HG03175 (cell line): ENCODE measurements at regions not wholly inside any gene's neighbourhood (a gene's known extent, or its start where the extent isn't known, plus 50 kb on each side); places are given as distances from the start of the nearest gene placed in this dataset.
"Not testable (repeated sequence)": the region's sequence is repeated elsewhere in the genome, so short reads cannot be mapped to it uniquely, and the experiment has no call there.

ENCODE experiments used
- ATAC-seq: cut with Tn5 transposase; IDR thresholded peaks from one replicate; pipeline ENCODE4 v1.9.1; 2021; ENCODE audit warnings: mild to moderate bottlenecking, moderate library complexity; ENCODE audit not compliant: unreplicated experiment

- no peak for ATAC-seq
Measured at GRCh38 chr13:109344552-109345157, 441.7 kb downstream of the IRS2 start.

DNA sequence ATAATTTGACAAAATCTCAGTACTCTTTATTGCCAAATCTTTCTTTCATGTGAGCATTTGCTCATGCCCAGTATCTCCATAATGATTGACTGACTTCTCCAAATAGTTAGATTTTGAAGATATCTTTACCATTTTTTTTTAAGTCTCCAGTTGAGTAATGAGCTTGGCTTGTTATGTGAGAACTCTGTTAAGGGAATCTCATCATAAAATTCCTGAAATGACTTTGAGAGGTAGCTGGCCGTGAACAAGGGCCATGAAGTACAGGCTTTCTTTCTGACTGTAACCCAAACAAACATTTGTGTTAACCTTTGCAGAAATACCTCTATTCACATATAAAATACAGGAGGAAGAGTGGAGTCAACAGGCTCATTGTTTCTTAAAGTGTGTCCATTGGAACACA is 449.7 kb downstream of the IRS2 start:
- ATAC-seq = no peak

GRCh38 chr13:109333893-109334651 is 452.3 kb downstream of the IRS2 start:
- ATAC-seq = no peak

DNA sequence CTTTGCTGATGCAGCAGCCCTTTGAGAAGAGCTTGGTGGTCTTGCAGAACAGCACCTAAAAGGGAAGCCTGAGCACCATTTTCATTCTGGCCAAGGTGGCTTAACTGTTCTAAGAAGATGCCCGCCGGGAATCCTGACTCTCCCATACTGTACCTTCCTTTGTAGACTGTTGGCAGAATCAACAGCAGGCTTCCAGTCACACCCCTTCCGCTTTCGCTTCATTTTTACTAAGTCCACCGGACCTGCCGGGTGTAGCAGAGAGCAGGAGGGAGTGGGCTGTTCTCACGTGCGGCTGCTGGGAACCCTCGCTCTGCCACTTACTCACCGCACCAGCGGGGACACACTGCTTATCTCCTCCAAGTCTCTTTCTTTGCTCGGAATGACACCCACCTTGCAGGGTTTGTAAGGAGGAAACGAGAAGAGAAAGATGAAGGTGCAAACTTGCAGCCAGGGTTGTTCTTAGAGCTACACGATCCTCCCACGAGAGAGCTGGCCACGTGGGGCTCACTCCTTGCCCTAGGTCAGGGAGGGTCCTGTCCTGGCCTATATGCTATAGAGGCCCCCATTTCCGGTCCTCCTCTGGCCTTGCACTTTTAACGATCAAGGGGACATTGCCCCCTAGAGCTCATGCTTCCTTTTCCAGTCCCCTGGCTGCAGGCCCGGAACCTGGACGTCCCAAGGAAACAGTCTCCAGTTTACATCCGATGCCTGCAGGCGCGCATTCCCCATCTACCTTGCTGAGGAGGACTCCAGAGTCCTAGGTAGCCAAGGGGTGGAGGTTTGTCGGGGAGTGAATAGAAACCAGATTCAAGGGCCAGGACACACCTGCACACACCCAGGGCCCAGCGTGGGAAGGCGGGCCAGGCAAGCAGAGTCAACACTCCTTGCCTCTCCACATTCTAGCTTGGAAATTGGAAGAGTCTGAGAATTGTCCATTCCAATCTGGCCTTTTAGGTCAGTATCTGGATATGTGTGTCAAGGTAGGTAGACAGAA is 453.6 kb downstream of the IRS2 start:
- no peak for ATAC-seq

DNA sequence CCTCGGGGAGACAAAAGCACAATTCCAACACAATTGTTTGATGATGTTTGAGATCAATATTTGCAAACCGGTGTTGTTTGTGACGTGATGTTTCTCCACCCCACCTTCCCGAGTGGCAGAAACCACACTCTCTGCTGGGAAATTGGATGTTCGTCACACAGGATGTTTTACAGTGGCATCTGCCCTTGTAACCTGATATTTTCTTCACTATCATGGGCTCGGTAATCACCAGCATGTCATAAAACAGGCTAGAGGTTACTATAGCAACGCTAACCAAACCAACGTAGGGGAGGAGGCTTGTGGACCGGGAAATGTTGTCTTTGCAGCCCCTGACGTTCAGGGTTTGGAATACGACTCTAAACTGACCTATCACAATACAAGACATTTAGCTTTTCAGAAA is 454.5 kb downstream of the IRS2 start:
- ATAC-seq = no peak

- no peak for ATAC-seq
Measured at GRCh38 chr13:109331011-109331433, 455.4 kb downstream of the IRS2 start.

- ATAC-seq = no peak
Measured at GRCh38 chr13:109330123-109330522, 456.3 kb downstream of the IRS2 start.

- no peak for ATAC-seq
Measured at GRCh38 chr13:109329175-109329574, 457.2 kb downstream of the IRS2 start.

DNA sequence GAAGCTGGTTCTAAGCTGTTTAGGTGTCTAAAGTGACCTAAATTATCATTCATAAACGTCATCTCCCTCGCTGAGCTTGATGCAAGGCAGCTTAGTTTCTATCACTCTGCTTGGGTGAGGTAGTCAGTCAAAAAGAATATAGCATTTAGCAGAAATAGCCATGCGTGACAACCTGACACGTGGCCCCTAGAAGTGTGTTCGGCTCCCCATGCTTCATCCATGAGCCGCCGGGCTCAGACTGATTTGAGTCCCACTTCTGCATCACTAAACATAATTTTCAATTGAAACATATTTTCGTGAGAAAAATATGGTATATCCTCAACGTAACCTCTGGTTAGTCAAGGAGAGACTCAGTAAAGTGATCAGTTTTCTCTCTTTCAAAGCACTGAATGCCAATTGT is 459.8 kb downstream of the IRS2 start:
- no peak for ATAC-seq

DNA sequence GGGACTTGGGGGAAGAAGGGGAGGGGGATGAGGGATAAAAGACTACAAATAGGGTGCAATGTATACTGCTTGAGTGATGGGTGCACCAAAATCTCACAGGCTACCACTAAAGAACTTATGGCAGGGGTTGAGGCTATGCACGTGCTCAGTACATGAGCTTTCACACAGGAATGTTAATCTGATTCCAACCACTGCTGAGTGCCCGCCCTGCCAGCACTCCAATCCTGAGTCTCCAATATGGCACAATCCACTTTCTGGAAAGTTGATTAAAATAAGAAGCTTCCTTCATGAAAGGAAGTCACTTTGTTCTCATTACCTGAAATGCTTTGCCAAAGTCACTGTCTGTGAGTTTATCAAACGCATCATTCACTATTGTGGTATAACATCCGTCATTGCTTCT is 463.0 kb downstream of the IRS2 start:
- ATAC-seq = no peak

- ATAC-seq = no peak
Measured at GRCh38 chr13:109318945-109319590, 467.3 kb downstream of the IRS2 start.

GRCh38 chr13:109315481-109315880 is 470.9 kb downstream of the IRS2 start:
- no peak for ATAC-seq

DNA sequence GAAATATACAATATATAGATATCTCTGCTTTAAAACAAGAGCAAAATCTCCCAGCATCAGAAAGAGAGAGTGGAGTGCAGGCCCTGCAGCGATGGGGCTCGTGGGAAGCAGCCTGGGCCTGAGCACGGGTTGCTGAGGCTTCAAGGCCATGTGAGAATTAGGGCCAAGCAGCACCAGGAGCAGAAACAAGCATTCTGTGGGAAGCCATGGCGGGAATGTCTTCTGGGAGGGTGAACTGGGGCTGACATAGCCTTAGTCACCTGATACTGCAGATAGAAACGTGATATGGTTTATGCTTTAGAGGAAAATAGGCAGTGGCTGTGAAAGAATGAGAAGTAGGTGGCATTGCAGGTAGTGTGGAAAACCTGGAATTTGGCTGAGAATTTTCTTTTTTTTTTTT is 472.3 kb downstream of the IRS2 start:
- ATAC-seq = no peak

DNA sequence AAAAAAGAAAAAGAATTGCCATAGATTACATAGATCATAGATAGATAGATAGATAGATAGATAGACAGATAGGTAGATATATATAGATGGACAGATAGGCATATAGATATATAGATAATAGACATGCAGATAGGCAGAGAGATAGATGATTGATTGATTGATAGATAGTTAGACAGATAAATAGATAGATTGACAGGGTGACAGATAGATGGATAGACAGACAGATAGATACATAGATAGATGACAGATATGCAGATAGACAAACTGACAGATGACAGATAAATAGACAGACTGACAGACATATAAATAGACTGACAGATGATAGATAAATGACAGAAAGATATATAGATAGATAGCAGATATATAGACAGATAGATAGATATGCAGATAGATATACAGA is 474.0 kb downstream of the IRS2 start:
- ATAC-seq = no peak

GRCh38 chr13:109311431-109311976 is 474.9 kb downstream of the IRS2 start:
- ATAC-seq = not testable (repeated sequence)

DNA sequence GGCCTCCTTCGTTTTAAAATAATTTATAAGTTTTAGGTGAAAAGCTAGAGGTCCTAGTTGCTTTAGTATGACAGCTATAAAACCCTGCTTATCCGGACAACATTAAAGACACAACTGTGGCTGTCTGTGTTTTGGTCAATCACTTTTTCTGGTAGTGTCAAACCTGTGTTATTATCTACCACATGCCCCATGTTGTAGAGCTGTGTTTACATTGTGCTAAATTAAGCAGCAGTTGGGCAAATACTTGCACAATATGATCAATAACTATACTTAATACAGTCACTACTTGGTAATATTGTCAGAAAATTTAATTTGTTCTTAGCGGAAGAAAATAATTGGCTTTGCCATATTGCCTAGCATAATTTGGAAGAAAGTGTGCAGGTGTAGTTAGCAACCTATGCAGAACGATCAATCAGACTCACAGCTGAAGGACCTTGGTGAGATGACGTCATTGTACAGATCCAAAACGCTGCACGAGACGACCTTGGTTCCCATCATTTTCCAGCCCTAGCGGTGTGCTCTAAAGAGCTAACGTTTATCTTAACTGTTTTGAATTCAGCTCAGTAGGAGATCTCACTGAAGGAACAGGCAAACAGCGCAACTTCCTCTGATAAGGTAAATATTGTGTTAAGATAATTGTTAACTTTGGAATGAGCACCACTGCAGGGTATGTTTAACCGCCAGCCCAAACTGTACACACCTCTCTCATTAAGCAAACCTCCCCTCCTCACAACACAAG is 476.6 kb downstream of the IRS2 start:
- no peak for ATAC-seq

DNA sequence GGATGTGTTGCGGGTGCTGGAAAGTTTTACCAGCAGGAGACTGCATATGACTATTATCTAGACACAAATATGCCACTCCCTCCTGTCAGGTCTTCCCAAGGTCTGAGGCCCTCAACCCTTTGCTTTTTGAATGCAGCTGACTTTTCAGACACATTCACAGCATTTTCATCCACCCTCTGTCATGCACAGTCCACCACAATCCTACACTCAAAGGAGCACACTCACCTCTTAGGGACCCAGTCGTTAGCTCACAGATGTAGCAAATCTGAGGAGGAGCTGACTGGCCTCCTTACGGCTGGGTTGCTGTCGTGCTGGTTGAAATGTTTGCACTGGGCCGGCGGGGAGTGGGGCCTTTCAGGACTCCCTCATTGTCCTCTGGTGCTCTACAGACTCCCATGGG is 479.4 kb downstream of the IRS2 start:
- ATAC-seq = no peak

GRCh38 chr13:109301726-109302125 is 484.7 kb downstream of the IRS2 start:
- no peak for ATAC-seq

- ATAC-seq = no peak
Measured at GRCh38 chr13:109301276-109301675, 485.1 kb downstream of the IRS2 start.

- no peak for ATAC-seq
Measured at GRCh38 chr13:109297628-109298027, 488.8 kb downstream of the IRS2 start.
